Smooth muscle cell (in vitro differentiated cells): ENCODE measurements at regions not wholly inside any gene's neighbourhood (a gene's known extent, or its start where the extent isn't known, plus 50 kb on each side); places are given as distances from the start of the nearest gene placed in this dataset.

Source experiments
- DNase-seq: peaks from one replicate; lab custom pipeline; 2025; ENCODE audit not compliant: unreplicated experiment; lab: John Stamatoyannopoulos, UW
- H2AFZ ChIP-seq: fragments of 200-600 bp; sonication (generic); 2 replicates; pipeline ENCODE4 v1.6.0; 2016; ENCODE audit warnings: antibody characterized with exemption, low read depth, mild to moderate bottlenecking
- H3F3A ChIP-seq: fragments of 200-600 bp; sonication (generic); 2 replicates; pipeline ENCODE4 v1.6.0; 2017; ENCODE audit warnings: antibody characterized with exemption, low read depth
- H3K27ac ChIP-seq: fragments of 200-600 bp; sonication (generic); 2 replicates; pipeline ENCODE4 v1.5.1; 2016; ENCODE audit warnings: low read depth, mild to moderate bottlenecking
- H3K27me3 ChIP-seq: fragments of 200-600 bp; sonication (generic); 2 replicates; pipeline ENCODE4 v1.6.1; 2016; ENCODE audit warnings: low read depth, mild to moderate bottlenecking
- H3K36me3 ChIP-seq: fragments of 200-600 bp; sonication (generic); 2 replicates; pipeline ENCODE4 v1.5.1; 2016; ENCODE audit warnings: low read depth
- H3K4me1 ChIP-seq: fragments of 200-600 bp; sonication (generic); 2 replicates; pipeline ENCODE4 v1.5.1; 2016; ENCODE audit warnings: low read depth
- H3K4me2 ChIP-seq: fragments of 200-600 bp; sonication (generic); 2 replicates; pipeline ENCODE4 v1.6.0; 2016; ENCODE audit warnings: mild to moderate bottlenecking
- H3K4me3 ChIP-seq: fragments of 200-600 bp; sonication (generic); 2 replicates; pipeline ENCODE4 v1.5.1; 2016; ENCODE audit warnings: mild to moderate bottlenecking
- H3K79me2 ChIP-seq: fragments of 200-600 bp; sonication (generic); 2 replicates; pipeline ENCODE4 v1.6.0; 2016; ENCODE audit warnings: low read depth, mild to moderate bottlenecking
- H3K9ac ChIP-seq: fragments of 200-600 bp; sonication (generic); 2 replicates; pipeline ENCODE4 v1.6.0; 2016; ENCODE audit warnings: low read depth
- H3K9me3 ChIP-seq: fragments of 200-600 bp; sonication (generic); replicated peaks from 2 replicates; pipeline ENCODE4 v1.5.1; 2016; ENCODE audit warnings: low read depth
- H4K20me1 ChIP-seq: fragments of 200-600 bp; sonication (generic); 2 replicates; pipeline ENCODE4 v1.6.0; 2016; ENCODE audit warnings: low read depth
- CTCF ChIP-seq: fragments of 200-600 bp; sonication (generic); IDR thresholded peaks from 2 replicates; pipeline ENCODE4 v1.5.1; 2017; ENCODE audit warnings: borderline replicate concordance, mild to moderate bottlenecking, antibody characterized with exemption; ENCODE audit not compliant: insufficient read depth, poor library complexity, severe bottlenecking
- WGBS: methylation state at CpG from one replicate; pipeline ENCODE4 v1.1.7; 2016; ENCODE audit warnings: low lambda C conversion rate; 5-methylcytosine and 5-hydroxymethylcytosine counted together

DNA sequence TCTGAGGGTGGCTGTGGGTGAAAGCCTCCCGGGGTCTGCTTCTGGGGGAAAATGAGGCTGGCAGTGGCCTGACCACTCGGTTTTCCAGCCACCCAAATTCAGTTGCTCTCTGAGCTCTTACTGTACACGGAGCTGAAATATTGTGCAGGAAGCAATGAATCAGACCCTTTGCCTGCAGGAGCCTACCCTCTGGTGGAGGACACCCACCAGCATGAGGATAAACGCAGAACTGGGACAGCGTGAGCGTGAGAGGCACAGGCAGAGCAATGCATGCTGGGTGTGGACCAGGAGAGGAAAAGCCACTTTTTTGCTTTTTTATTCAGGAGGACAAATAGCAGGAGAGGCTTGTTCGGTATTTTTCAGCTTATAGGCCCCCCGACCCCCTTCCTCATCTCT lies 298.0 kb downstream of the QKI start:
- H4K20me1 ChIP-seq, result no peaks in the 10 kb centered on the region
- DNase-seq, result no peak
- no peaks in the 10 kb centered on the region for H3F3A ChIP-seq
- no peak overlapping the region for H3K27ac ChIP-seq
- no peak overlapping the region for H3K9ac ChIP-seq
- H3K4me3 ChIP-seq, result no peak overlapping the region
- WGBS, result 90% methylated on average over 8 of the region's 8 CpGs
- H3K4me1 ChIP-seq, result no peaks in the 10 kb centered on the region
- no peaks in the 10 kb centered on the region for H3K79me2 ChIP-seq
- no peaks in the 10 kb centered on the region for H3K9me3 ChIP-seq
- no peak for TF ChIP-seq CTCF
- H2AFZ ChIP-seq, result no peak overlapping the region
- H3K36me3 ChIP-seq, result no peaks in the 10 kb centered on the region
- no peaks in the 10 kb centered on the region for H3K27me3 ChIP-seq
- no peak overlapping the region for H3K4me2 ChIP-seq

- H3F3A ChIP-seq, result no peaks in the 10 kb centered on the region
- no peak overlapping the region for H3K27ac ChIP-seq
- H3K9me3 ChIP-seq, result no peaks in the 10 kb centered on the region
- no peaks in the 10 kb centered on the region for H3K27me3 ChIP-seq
- no peaks in the 10 kb centered on the region for H4K20me1 ChIP-seq
- H3K4me1 ChIP-seq, result no peaks in the 10 kb centered on the region
- TF ChIP-seq CTCF, result no peak
- no peaks in the 10 kb centered on the region for H3K36me3 ChIP-seq
- H3K79me2 ChIP-seq, result no peaks in the 10 kb centered on the region
- no peak for DNase-seq
- 95% methylated on average over 24 of the region's 24 CpGs for WGBS
- H3K4me3 ChIP-seq, result no peak overlapping the region
- H3K4me2 ChIP-seq, result no peak overlapping the region
- H3K9ac ChIP-seq, result no peak overlapping the region
- H2AFZ ChIP-seq, result no peak overlapping the region
These were observed 297.4 kb downstream of the QKI start for GRCh38 chr6:163711615-163712565.

- Histone ChIP-seq H4K20me1 (no peaks in the 10 kb centered on the region), H3K4me2 (no peak overlapping the region), H3K4me3 (no peak overlapping the region), H3K79me2 (no peaks in the 10 kb centered on the region), H3K9ac (no peak overlapping the region), H3K27me3 (no peaks in the 10 kb centered on the region), H3K4me1 (no peaks in the 10 kb centered on the region), H3K36me3 (no peaks in the 10 kb centered on the region), H2AFZ (no peak overlapping the region), H3K9me3 (no peaks in the 10 kb centered on the region), H3F3A (no peaks in the 10 kb centered on the region), H3K27ac (no peak overlapping the region)
- WGBS, result 74% methylated on average over 13 of the region's 13 CpGs
- DNase-seq, result no peak
- TF ChIP-seq CTCF, result no peak
These were observed 296.3 kb downstream of the QKI start for GRCh38 chr6:163710532-163711470.
